ENCODE measurements at regions not wholly inside any gene's neighbourhood (a gene's known extent, or its start where the extent isn't known, plus 50 kb on each side); places are given as distances from the start of the nearest gene placed in this dataset.

GRCh38 chr5:88606173-88606572, 276.8 kb downstream of the MEF2C start:
- H3K4me3 ChIP-seq (ENCODE audit: low read depth, low read length, poor library complexity, severe bottlenecking), result no peak overlapping the region
- no peak overlapping the region for H3K27ac ChIP-seq (ENCODE audit: low read depth, low read length, poor library complexity, severe bottlenecking)
- BruUV-seq (replicated peaks), result no TSS peak
- H3K9me3 ChIP-seq (ENCODE audit: low read length), result no peaks in the 10 kb centered on the region
- no peaks in the 10 kb centered on the region for H3K9me2 ChIP-seq (ENCODE audit: insufficient read depth, low read length)
- DNase-seq (ENCODE audit: low spot score), result no peak
- no peak for TF ChIP-seq CTCF (conservative IDR thresholded peaks at IDR 0.05; ENCODE audit: low read length)
- no peak for TF ChIP-seq EZH2phosphoT487 (IDR thresholded peaks at IDR 0.05; ENCODE audit: borderline replicate concordance, low read depth, low read length)
- intact Hi-C loops (cut with micrococcal nuclease; ENCODE audit: unreplicated experiment), result no loop called here
- H2AFZ ChIP-seq (ENCODE audit: low read length), result no peak overlapping the region
- no peaks in the 10 kb centered on the region for H3K4me1 ChIP-seq (ENCODE audit: insufficient read depth, low read length, poor library complexity, severe bottlenecking)
- no peaks in the 10 kb centered on the region for H3K79me2 ChIP-seq (ENCODE audit: insufficient read depth, low read depth, low read length)
- no peak overlapping the region for H3K4me2 ChIP-seq (ENCODE audit: low read length)
- POLR2A ChIA-PET, result interaction anchor here (0.6 kb wide), 1 partner anchor 143 kb away, joined by 3 read pairs; no protein-coding TSS in a partner anchor
- CTCF ChIA-PET (ENCODE audit: unreplicated experiment), result no interaction called here
- H3K36me3 ChIP-seq (ENCODE audit: insufficient read depth, low read length), result no peaks in the 10 kb centered on the region
- no peaks in the 10 kb centered on the region for H4K20me1 ChIP-seq (ENCODE audit: insufficient read depth, low read length)

GRCh38 chr5:88602584-88602983, 280.4 kb downstream of the MEF2C start:
- Histone ChIP-seq H3K4me2 (ENCODE audit: low read length) (no peak overlapping the region), H3K79me2 (ENCODE audit: insufficient read depth, low read depth, low read length) (no peaks in the 10 kb centered on the region), H3K9me3 (ENCODE audit: low read length) (no peaks in the 10 kb centered on the region), H3K36me3 (ENCODE audit: insufficient read depth, low read length) (no peaks in the 10 kb centered on the region), H4K20me1 (ENCODE audit: insufficient read depth, low read length) (no peaks in the 10 kb centered on the region), H2AFZ (ENCODE audit: low read length) (no peak overlapping the region), H3K4me1 (ENCODE audit: insufficient read depth, low read length, poor library complexity, severe bottlenecking) (no peaks in the 10 kb centered on the region), H3K9me2 (ENCODE audit: insufficient read depth, low read length) (no peaks in the 10 kb centered on the region), H3K27ac (ENCODE audit: low read depth, low read length, poor library complexity, severe bottlenecking) (no peak overlapping the region), H3K4me3 (ENCODE audit: low read depth, low read length, poor library complexity, severe bottlenecking) (no peak overlapping the region)
- no TSS peak for BruUV-seq (replicated peaks)
- TF ChIP-seq EZH2phosphoT487 (IDR thresholded peaks at IDR 0.05; ENCODE audit: borderline replicate concordance, low read depth, low read length) (no peak), CTCF (conservative IDR thresholded peaks at IDR 0.05; ENCODE audit: low read length) (peak; percentile 84)
- ChIA-PET CTCF (ENCODE audit: unreplicated experiment) (no interaction called here), POLR2A (no interaction called here)
- DNase-seq (ENCODE audit: low spot score), result peak; percentile 48
- intact Hi-C loops (cut with micrococcal nuclease; ENCODE audit: unreplicated experiment), result no loop called here

GRCh38 chr5:88594441-88594840, 288.5 kb downstream of the MEF2C start:
- TF ChIP-seq CTCF (conservative IDR thresholded peaks at IDR 0.05; ENCODE audit: low read length) (no peak), EZH2phosphoT487 (IDR thresholded peaks at IDR 0.05; ENCODE audit: borderline replicate concordance, low read depth, low read length) (no peak)
- no peaks in the 10 kb centered on the region for H4K20me1 ChIP-seq (ENCODE audit: insufficient read depth, low read length)
- ChIA-PET POLR2A (interaction anchor here (0.5 kb wide), 1 partner anchor 171 kb away, joined by 3 read pairs; no protein-coding TSS in a partner anchor), CTCF (ENCODE audit: unreplicated experiment) (no interaction called here)
- intact Hi-C loops (cut with micrococcal nuclease; ENCODE audit: unreplicated experiment), result loop anchor here (10.0 kb wide), 1 partner anchor 450 kb away; no protein-coding TSS in a partner anchor
- no peak overlapping the region for H3K4me3 ChIP-seq (ENCODE audit: low read depth, low read length, poor library complexity, severe bottlenecking)
- no peaks in the 10 kb centered on the region for H3K9me3 ChIP-seq (ENCODE audit: low read length)
- H3K79me2 ChIP-seq (ENCODE audit: insufficient read depth, low read depth, low read length), result no peaks in the 10 kb centered on the region
- no peak overlapping the region for H3K27ac ChIP-seq (ENCODE audit: low read depth, low read length, poor library complexity, severe bottlenecking)
- H3K9me2 ChIP-seq (ENCODE audit: insufficient read depth, low read length), result no peaks in the 10 kb centered on the region
- no peak overlapping the region for H3K4me2 ChIP-seq (ENCODE audit: low read length)
- no peaks in the 10 kb centered on the region for H3K4me1 ChIP-seq (ENCODE audit: insufficient read depth, low read length, poor library complexity, severe bottlenecking)
- no TSS peak for BruUV-seq (replicated peaks)
- DNase-seq (ENCODE audit: low spot score), result no peak
- H3K36me3 ChIP-seq (ENCODE audit: insufficient read depth, low read length), result no peaks in the 10 kb centered on the region
- no peak overlapping the region for H2AFZ ChIP-seq (ENCODE audit: low read length)
